Endothelial cell of umbilical vein (primary cell): ENCODE measurements at regions not wholly inside any gene's neighbourhood (a gene's known extent, or its start where the extent isn't known, plus 50 kb on each side); places are given as distances from the start of the nearest gene placed in this dataset.

Source experiments
- BruUV-seq: library from RNA; stranded (reverse); fragments of 400-500 nt; replicated peaks from 2 replicates; lab custom pipeline; 2021; lab: Mats Ljungman, UMichigan
- CTCF ChIA-PET: fragments of 300-600, 350-600 bp; sonication (Branson Sonifier 250); formaldehyde crosslinking; loops from one replicate; lab custom pipeline; 2021; ENCODE audit warnings: antibody characterized with exemption, inconsistent platforms; lab: Charles Lee
- POLR2A ChIA-PET: fragments of 300-600, 350-600 bp; sonication (Branson Sonifier 250); formaldehyde crosslinking; loops from one replicate; lab custom pipeline; 2021; ENCODE audit warnings: antibody characterized with exemption, inconsistent platforms; lab: Charles Lee
- DNase-seq: peaks from one replicate; pipeline ENCODE4 v3.0.0-alpha.2; 2011; ENCODE audit warnings: low read depth, low spot score
- FAIRE-seq: peaks from 2 replicates; lab custom pipeline; 2011; peaks lifted over from hg19 to GRCh38; lab: Jason Lieb, UNC
- H2AFZ ChIP-seq: 2 replicates; pipeline ENCODE4 v1.6.0; 2012; ENCODE audit warnings: low read depth, low read length, control low read depth, inconsistent platforms
- H3K27ac ChIP-seq: 2 replicates; pipeline ENCODE4 v1.5.1; 2011; ENCODE audit warnings: low read depth, mild to moderate bottlenecking, control low read depth, low read length, moderate library complexity; ENCODE audit not compliant: insufficient read depth
- H3K27me3 ChIP-seq, 2 experiments: 2 replicates each; pipeline versions ENCODE4 v1.6.0 to v1.6.1; 2011; ENCODE audit warnings: low read length in 2 of 2, mixed read lengths in 1 of 2; ENCODE audit not compliant: control insufficient read depth in 2 of 2, insufficient read depth in 2 of 2
- H3K36me3 ChIP-seq, 2 experiments: 2 replicates in 1 of 2; 3 replicates in 1 of 2; pipeline ENCODE4 v1.5.1; 2011; ENCODE audit warnings: low read length in 2 of 2, mild to moderate bottlenecking in 1 of 2, moderate library complexity in 1 of 2; ENCODE audit not compliant: control insufficient read depth in 2 of 2, insufficient read depth in 2 of 2; ENCODE audit errors: extremely low read depth in 1 of 2
- H3K4me1 ChIP-seq: 3 replicates; pipeline ENCODE4 v1.5.1; 2011; ENCODE audit warnings: mild to moderate bottlenecking, low read length; ENCODE audit not compliant: control insufficient read depth, insufficient read depth; ENCODE audit errors: extremely low read depth
- H3K4me2 ChIP-seq: 2 replicates; pipeline ENCODE4 v1.6.1; 2011; ENCODE audit warnings: low read length, control low read depth, mixed read lengths; ENCODE audit not compliant: insufficient read depth
- H3K4me3 ChIP-seq, 3 experiments: fragments of 200-600 bp in 1 of 3; sonication (generic), shearing (Covaris generic) in 1 of 3; replicated peaks in 1 of 3; 2 replicates each; pipeline ENCODE4 v1.5.1; 2011 to 2016; ENCODE audit warnings: control low read depth in 3 of 3, low read length in 3 of 3, mild to moderate bottlenecking in 2 of 3, inconsistent platforms in 1 of 3, low read depth in 1 of 3, moderate library complexity in 1 of 3; ENCODE audit not compliant: insufficient read depth in 1 of 3
- H3K79me2 ChIP-seq: 2 replicates; pipeline ENCODE4 v1.6.0; 2012; ENCODE audit warnings: low read length, inconsistent platforms; ENCODE audit not compliant: control insufficient read depth, insufficient read depth
- H3K9ac ChIP-seq: replicated peaks from 2 replicates; pipeline ENCODE3; 2011; ENCODE audit warnings: low read length, control low read depth; ENCODE audit not compliant: insufficient read depth; ENCODE audit errors: extremely low read depth
- H3K9me1 ChIP-seq: replicated peaks from 3 replicates; pipeline ENCODE4 v1.6.0; 2011; ENCODE audit warnings: mild to moderate bottlenecking, low read length; ENCODE audit not compliant: control insufficient read depth, insufficient read depth; ENCODE audit errors: extremely low read depth
- H3K9me3 ChIP-seq: replicated peaks from 2 replicates; pipeline ENCODE4 v1.5.1; 2012; ENCODE audit warnings: low read length, inconsistent platforms; ENCODE audit not compliant: control insufficient read depth, insufficient read depth
- H4K20me1 ChIP-seq: replicated peaks from 2 replicates; pipeline ENCODE3; 2011; ENCODE audit warnings: mild to moderate bottlenecking, low read length; ENCODE audit not compliant: control insufficient read depth, insufficient read depth; ENCODE audit errors: extremely low read depth
- CTCF ChIP-seq, 2 donors: IDR thresholded peaks; 1 replicate in 1 of 2; 2 replicates in 1 of 2; pipeline ENCODE4 v1.5.1; 2011; ENCODE audit warnings: low read length in 2 of 2, mild to moderate bottlenecking in 2 of 2, moderate library complexity in 2 of 2, control low read depth in 1 of 2, inconsistent platforms in 1 of 2, low read depth in 1 of 2; ENCODE audit not compliant: insufficient read depth in 1 of 2; ENCODE audit errors: extremely low read depth in 1 of 2
- EZH2 ChIP-seq: IDR thresholded peaks from 2 replicates; pipeline ENCODE4 v1.6.1; 2012; ENCODE audit warnings: borderline replicate concordance, low read depth, mild to moderate bottlenecking, moderate library complexity, low read length, inconsistent platforms; ENCODE audit not compliant: severe bottlenecking
- FOS ChIP-seq: IDR thresholded peaks from 2 replicates; pipeline ENCODE4 v1.6.1; 2011; ENCODE audit warnings: mild to moderate bottlenecking, low read length, moderate library complexity, borderline replicate concordance; ENCODE audit not compliant: insufficient read depth
- GATA2 ChIP-seq: IDR thresholded peaks from 2 replicates; pipeline ENCODE4 v1.7.0; 2011; ENCODE audit warnings: low read depth, mild to moderate bottlenecking, moderate library complexity, mixed read lengths, low read length; ENCODE audit not compliant: insufficient read length, insufficient read depth
- JUN ChIP-seq: IDR thresholded peaks from 2 replicates; pipeline ENCODE4 v1.6.1; 2011; ENCODE audit warnings: borderline replicate concordance, low read depth; ENCODE audit not compliant: insufficient read length, insufficient read depth
- MAX ChIP-seq: IDR thresholded peaks from 2 replicates; pipeline ENCODE4 v1.6.1; 2011; ENCODE audit not compliant: insufficient read depth, insufficient read length
- MYC ChIP-seq: IDR thresholded peaks from one replicate; pipeline ENCODE4 v1.6.1; 2011; ENCODE audit warnings: mild to moderate bottlenecking, low read depth, low read length
- POLR2A ChIP-seq: IDR thresholded peaks from 2 replicates; pipeline ENCODE4 v1.6.1; 2012; ENCODE audit warnings: low read depth, mild to moderate bottlenecking, control low read depth, low read length
- POLR2AphosphoS5 ChIP-seq: IDR thresholded peaks from 2 replicates; pipeline ENCODE4 v1.6.1; 2012; ENCODE audit warnings: low read depth, mild to moderate bottlenecking, control low read depth, low read length, moderate library complexity; ENCODE audit not compliant: insufficient read depth
- dilution Hi-C: fragments of 300-500 bp; cut with MboI; formaldehyde crosslinking; loops from one replicate; pipeline ENCODE4 v1.15.0; 2019; ENCODE audit warnings: low sequenced_read_pairs; ENCODE audit not compliant: extremely low pct_ligation_motif_present
- intact Hi-C: fragments of 100-400 bp; cut with micrococcal nuclease; formaldehyde crosslinking; loops from one replicate; pipeline ENCODE4 v1.10.0; 2022

GRCh38 chr2:144190908-144191605 lies 328.9 kb downstream of the ZEB2 start:
- dilution Hi-C loops: no loop called here
- DNase-seq (no peak), FAIRE-seq (no peak)
- no peak overlapping the region for H3K9ac ChIP-seq
- H3K4me3 ChIP-seq: no peak overlapping the region
- no peaks in the 10 kb centered on the region for H3K36me3 ChIP-seq
- H3K79me2 ChIP-seq: no peaks in the 10 kb centered on the region
- H2AFZ ChIP-seq: no peak overlapping the region
- H3K4me2 ChIP-seq: no peak overlapping the region
- ChIA-PET POLR2A (no interaction called here), CTCF (no interaction called here)
- no peak overlapping the region for H3K27ac ChIP-seq
- BruUV-seq: no TSS peak
- H4K20me1 ChIP-seq: no peaks in the 10 kb centered on the region
- H3K27me3 ChIP-seq: no peaks in the 10 kb centered on the region
- TF ChIP-seq MAX (no peak), EZH2 (no peak), GATA2 (no peak), FOS (no peak), POLR2AphosphoS5 (no peak), JUN (no peak)
- intact Hi-C loops: no loop called here
- peaks cover 2% of the 10 kb centered on the region for H3K4me1 ChIP-seq
- H3K9me3 ChIP-seq: no peaks in the 10 kb centered on the region
- H3K9me1 ChIP-seq: no peaks in the 10 kb centered on the region

- no peak overlapping the region for H3K9ac ChIP-seq
- no peaks in the 10 kb centered on the region for H4K20me1 ChIP-seq
- no peaks in the 10 kb centered on the region for H3K9me1 ChIP-seq
- H2AFZ ChIP-seq: no peak overlapping the region
- ChIA-PET CTCF (interaction anchor here (1.6 kb wide), 1 partner anchor 18 kb away, joined by 5 read pairs; no protein-coding TSS in a partner anchor), POLR2A (no interaction called here)
- TF ChIP-seq JUN: no peak
- no peak for TF ChIP-seq POLR2A
- no peak for TF ChIP-seq CTCF (IDR thresholded peaks at IDR 0.05; ENCODE audit: extremely low read depth in 1 of 2, insufficient read depth in 1 of 2, low read depth in 1 of 2, low read length in 2 of 2)
- TF ChIP-seq MAX: no peak
- TF ChIP-seq POLR2AphosphoS5: no peak
- TF ChIP-seq MYC: no peak
- no peak for TF ChIP-seq EZH2
- TF ChIP-seq FOS: no peak
- no peak for TF ChIP-seq GATA2
- H3K27ac ChIP-seq: no peak overlapping the region
- H3K4me3 ChIP-seq: no peak overlapping the region
- FAIRE-seq (no peak), DNase-seq (no peak)
- H3K9me3 ChIP-seq: no peaks in the 10 kb centered on the region
- no peak overlapping the region for H3K4me2 ChIP-seq
- H3K79me2 ChIP-seq: no peaks in the 10 kb centered on the region
- H3K4me1 ChIP-seq: no peaks in the 10 kb centered on the region
- no peaks in the 10 kb centered on the region for H3K27me3 ChIP-seq
- no peaks in the 10 kb centered on the region for H3K36me3 ChIP-seq
- dilution Hi-C loops: no loop called here
- no TSS peak for BruUV-seq
- intact Hi-C loops: no loop called here
These were observed 336.2 kb downstream of the ZEB2 start for GRCh38 chr2:144183727-144184126.
